Smooth muscle cell (in vitro differentiated cells): ENCODE measurements at regions not wholly inside any gene's neighbourhood (a gene's known extent, or its start where the extent isn't known, plus 50 kb on each side); places are given as distances from the start of the nearest gene placed in this dataset.
A peak's percentile ranks its signal among the peaks of the same experiment; 100 is the strongest.

Experiments used
- DNase-seq: peaks from one replicate; lab custom pipeline; 2025; ENCODE audit not compliant: unreplicated experiment; lab: John Stamatoyannopoulos, UW
- H2AFZ ChIP-seq: fragments of 200-600 bp; sonication (generic); 2 replicates; pipeline ENCODE4 v1.6.0; 2016; ENCODE audit warnings: antibody characterized with exemption, low read depth, mild to moderate bottlenecking
- H3F3A ChIP-seq: fragments of 200-600 bp; sonication (generic); 2 replicates; pipeline ENCODE4 v1.6.0; 2017; ENCODE audit warnings: antibody characterized with exemption, low read depth
- H3K27ac ChIP-seq: fragments of 200-600 bp; sonication (generic); 2 replicates; pipeline ENCODE4 v1.5.1; 2016; ENCODE audit warnings: low read depth, mild to moderate bottlenecking
- H3K27me3 ChIP-seq: fragments of 200-600 bp; sonication (generic); 2 replicates; pipeline ENCODE4 v1.6.1; 2016; ENCODE audit warnings: low read depth, mild to moderate bottlenecking
- H3K36me3 ChIP-seq: fragments of 200-600 bp; sonication (generic); 2 replicates; pipeline ENCODE4 v1.5.1; 2016; ENCODE audit warnings: low read depth
- H3K4me1 ChIP-seq: fragments of 200-600 bp; sonication (generic); 2 replicates; pipeline ENCODE4 v1.5.1; 2016; ENCODE audit warnings: low read depth
- H3K4me2 ChIP-seq: fragments of 200-600 bp; sonication (generic); 2 replicates; pipeline ENCODE4 v1.6.0; 2016; ENCODE audit warnings: mild to moderate bottlenecking
- H3K4me3 ChIP-seq: fragments of 200-600 bp; sonication (generic); 2 replicates; pipeline ENCODE4 v1.5.1; 2016; ENCODE audit warnings: mild to moderate bottlenecking
- H3K79me2 ChIP-seq: fragments of 200-600 bp; sonication (generic); 2 replicates; pipeline ENCODE4 v1.6.0; 2016; ENCODE audit warnings: low read depth, mild to moderate bottlenecking
- H3K9ac ChIP-seq: fragments of 200-600 bp; sonication (generic); 2 replicates; pipeline ENCODE4 v1.6.0; 2016; ENCODE audit warnings: low read depth
- H3K9me3 ChIP-seq: fragments of 200-600 bp; sonication (generic); replicated peaks from 2 replicates; pipeline ENCODE4 v1.5.1; 2016; ENCODE audit warnings: low read depth
- H4K20me1 ChIP-seq: fragments of 200-600 bp; sonication (generic); 2 replicates; pipeline ENCODE4 v1.6.0; 2016; ENCODE audit warnings: low read depth
- CTCF ChIP-seq: fragments of 200-600 bp; sonication (generic); IDR thresholded peaks from 2 replicates; pipeline ENCODE4 v1.5.1; 2017; ENCODE audit warnings: borderline replicate concordance, mild to moderate bottlenecking, antibody characterized with exemption; ENCODE audit not compliant: insufficient read depth, poor library complexity, severe bottlenecking
- WGBS: methylation state at CpG from one replicate; pipeline ENCODE4 v1.1.7; 2016; ENCODE audit warnings: low lambda C conversion rate; 5-methylcytosine and 5-hydroxymethylcytosine counted together

- H2AFZ ChIP-seq = no peak overlapping the region
- TF ChIP-seq CTCF = peak; percentile 78
- WGBS = 18% methylated on average over 8 of the region's 8 CpGs
- no peaks in the 10 kb centered on the region for H3K9me3 ChIP-seq
- H3K4me2 ChIP-seq = no peak overlapping the region
- H3F3A ChIP-seq = no peaks in the 10 kb centered on the region
- peak; percentile 8 for DNase-seq
- no peaks in the 10 kb centered on the region for H3K4me1 ChIP-seq
- H3K27me3 ChIP-seq = no peaks in the 10 kb centered on the region
- no peaks in the 10 kb centered on the region for H3K79me2 ChIP-seq
- H3K4me3 ChIP-seq = no peak overlapping the region
- H3K27ac ChIP-seq = no peak overlapping the region
- no peak overlapping the region for H3K9ac ChIP-seq
- H3K36me3 ChIP-seq = no peaks in the 10 kb centered on the region
- H4K20me1 ChIP-seq = no peaks in the 10 kb centered on the region
Observed at GRCh38 chr12:58540480-58541299, 379.6 kb downstream of the LRIG3 start.

- 78% methylated on average over 3 of the region's 3 CpGs for WGBS
- DNase-seq = no peak
- no peak overlapping the region for H3K4me3 ChIP-seq
Observed at GRCh38 chr12:58541300-58541690, 379.0 kb downstream of the LRIG3 start.

GRCh38 chr12:58544281-58544680 lies 376.0 kb downstream of the LRIG3 start:
- H3F3A ChIP-seq = no peaks in the 10 kb centered on the region
- no peak for TF ChIP-seq CTCF

More at GRCh38 chr12:58541300-58541690, 379.0 kb downstream of the LRIG3 start:
- Histone ChIP-seq H3K36me3 (no peaks in the 10 kb centered on the region), H4K20me1 (no peaks in the 10 kb centered on the region), H2AFZ (no peak overlapping the region), H3K9me3 (no peaks in the 10 kb centered on the region), H3K27me3 (no peaks in the 10 kb centered on the region), H3F3A (no peaks in the 10 kb centered on the region), H3K79me2 (no peaks in the 10 kb centered on the region), H3K9ac (no peak overlapping the region), H3K4me2 (no peak overlapping the region), H3K4me1 (no peaks in the 10 kb centered on the region), H3K27ac (no peak overlapping the region)
- TF ChIP-seq CTCF = no peak

GRCh38 chr12:58547217-58547616 lies 373.1 kb downstream of the LRIG3 start:
- no peaks in the 10 kb centered on the region for H3K9me3 ChIP-seq
- TF ChIP-seq CTCF = no peak
- H3K4me1 ChIP-seq = no peaks in the 10 kb centered on the region
- H3K27ac ChIP-seq = no peak overlapping the region
- no peak for DNase-seq
- H3K9ac ChIP-seq = no peak overlapping the region
- no peaks in the 10 kb centered on the region for H3F3A ChIP-seq
- H3K4me3 ChIP-seq = no peak overlapping the region
- H3K27me3 ChIP-seq = no peaks in the 10 kb centered on the region
- H2AFZ ChIP-seq = no peak overlapping the region
- no peak overlapping the region for H3K4me2 ChIP-seq
- no peaks in the 10 kb centered on the region for H3K79me2 ChIP-seq
- no peaks in the 10 kb centered on the region for H3K36me3 ChIP-seq
- no peaks in the 10 kb centered on the region for H4K20me1 ChIP-seq

More at GRCh38 chr12:58544281-58544680, 376.0 kb downstream of the LRIG3 start:
- Histone ChIP-seq H3K9me3 (no peaks in the 10 kb centered on the region), H3K79me2 (no peaks in the 10 kb centered on the region), H3K9ac (no peak overlapping the region), H4K20me1 (no peaks in the 10 kb centered on the region), H2AFZ (no peak overlapping the region), H3K4me3 (no peak overlapping the region), H3K27me3 (no peaks in the 10 kb centered on the region), H3K36me3 (no peaks in the 10 kb centered on the region), H3K27ac (no peak overlapping the region), H3K4me2 (no peak overlapping the region), H3K4me1 (no peaks in the 10 kb centered on the region)
- no peak for DNase-seq
- WGBS = 73% methylated on average over 1 of the region's 1 CpG
